ENCODE measurements at regions not wholly inside any gene's neighbourhood (a gene's known extent, or its start where the extent isn't known, plus 50 kb on each side); places are given as distances from the start of the nearest gene placed in this dataset.

DNA sequence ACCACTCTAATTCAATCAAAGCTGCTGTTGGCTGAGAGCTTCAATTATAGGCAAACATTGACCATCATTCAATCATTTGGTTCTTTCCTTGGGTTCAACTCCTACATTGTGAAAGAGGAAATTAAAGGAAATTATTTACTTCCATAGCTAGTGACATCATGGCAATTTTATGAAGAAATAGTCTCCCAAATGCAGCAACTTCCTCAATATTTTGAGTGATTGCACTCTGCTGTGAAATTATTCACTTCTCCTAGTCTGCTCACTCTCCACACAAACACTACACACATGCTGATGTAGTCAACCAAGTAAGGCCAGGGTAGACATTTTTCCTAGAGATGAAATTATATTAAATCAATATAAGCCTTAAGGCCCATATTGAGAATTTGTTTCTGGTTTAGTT is 86.7 kb upstream of the NCKAP5 start (continued):
- TF ChIP-seq, protein P1, sequence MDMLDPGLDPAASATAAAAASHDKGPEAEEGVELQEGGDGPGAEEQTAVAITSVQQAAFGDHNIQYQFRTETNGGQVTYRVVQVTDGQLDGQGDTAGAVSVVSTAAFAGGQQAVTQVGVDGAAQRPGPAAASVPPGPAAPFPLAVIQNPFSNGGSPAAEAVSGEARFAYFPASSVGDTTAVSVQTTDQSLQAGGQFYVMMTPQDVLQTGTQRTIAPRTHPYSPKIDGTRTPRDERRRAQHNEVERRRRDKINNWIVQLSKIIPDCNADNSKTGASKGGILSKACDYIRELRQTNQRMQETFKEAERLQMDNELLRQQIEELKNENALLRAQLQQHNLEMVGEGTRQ (IDR thresholded peaks at IDR 0.05; ENCODE audit: low read length), result no peak
- TF ChIP-seq, protein P2, sequence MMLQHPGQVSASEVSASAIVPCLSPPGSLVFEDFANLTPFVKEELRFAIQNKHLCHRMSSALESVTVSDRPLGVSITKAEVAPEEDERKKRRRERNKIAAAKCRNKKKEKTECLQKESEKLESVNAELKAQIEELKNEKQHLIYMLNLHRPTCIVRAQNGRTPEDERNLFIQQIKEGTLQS (IDR thresholded peaks at IDR 0.05; ENCODE audit: insufficient read depth, low read depth, low read length), result no peak
- TF ChIP-seq POU5F1 (IDR thresholded peaks at IDR 0.05; ENCODE audit: low read depth, low read length) (no peak), CREB1 (IDR thresholded peaks at IDR 0.05) (no peak), YY1 (IDR thresholded peaks at IDR 0.05; ENCODE audit: low read depth, low read length) (no peak), EGR1 (IDR thresholded peaks at IDR 0.05; ENCODE audit: borderline replicate concordance, low read depth, low read length) (no peak), NRF1 (IDR thresholded peaks at IDR 0.05; ENCODE audit: low read depth, low read length) (no peak), EP300 (IDR thresholded peaks at IDR 0.05; ENCODE audit: borderline replicate concordance in 1 of 2, low read depth in 2 of 2, low read length in 2 of 2) (no peak)

Data from H1 (cell line).